Thoracic aorta (tissue), 2 donors: ENCODE measurements at regions not wholly inside any gene's neighbourhood (a gene's known extent, or its start where the extent isn't known, plus 50 kb on each side); places are given as distances from the start of the nearest gene placed in this dataset.

ENCODE experiments used
- ATAC-seq: fragments of 150-250 bp; one replicate; pipeline ENCODE4 v1.8.0; 2017; ENCODE audit warnings: low read depth; ENCODE audit not compliant: insufficient number of reproducible peaks, low FRiP score
- DNase-seq: peaks from one replicate; pipeline ENCODE4 v3.0.0-alpha.2; 2020; ENCODE audit warnings: low spot score
- H3K27ac ChIP-seq, 2 donors: fragments of 200-600 bp; sonication (generic); 1 replicate in 1 of 2; 2 replicates in 1 of 2; pipeline ENCODE4 v1.5.1; 2016; ENCODE audit warnings: mild to moderate bottlenecking in 2 of 2, moderate library complexity in 2 of 2
- H3K27me3 ChIP-seq: fragments of 200-600 bp; sonication (generic); replicated peaks from 2 replicates; pipeline ENCODE4 v1.6.0; 2016; ENCODE audit warnings: mild to moderate bottlenecking; ENCODE audit not compliant: insufficient read depth
- H3K36me3 ChIP-seq: fragments of 200-600 bp; sonication (generic); one replicate; pipeline ENCODE4 v1.5.1; 2016
- H3K4me1 ChIP-seq, 2 donors: fragments of 200-600 bp; sonication (generic); 1 replicate in 1 of 2; 2 replicates in 1 of 2; pipeline versions ENCODE4 v1.5.1 to v1.6.0; 2016; ENCODE audit warnings: low read depth in 2 of 2, mild to moderate bottlenecking in 1 of 2; ENCODE audit not compliant: control insufficient read depth in 1 of 2
- H3K4me3 ChIP-seq: fragments of 200-600 bp; sonication (generic); 2 replicates; pipeline ENCODE4 v1.5.1; 2016; ENCODE audit warnings: mild to moderate bottlenecking
- H3K9me3 ChIP-seq: fragments of 200-600 bp; sonication (generic); 2 replicates; pipeline ENCODE4 v1.5.1; 2016
- TF ChIP-seq, protein P1 (sequence below): fragments of 200-600 bp; sonication (generic); IDR thresholded peaks from one replicate; pipeline ENCODE4 v1.5.1; 2019; ENCODE audit warnings: antibody characterized with exemption

DNA sequence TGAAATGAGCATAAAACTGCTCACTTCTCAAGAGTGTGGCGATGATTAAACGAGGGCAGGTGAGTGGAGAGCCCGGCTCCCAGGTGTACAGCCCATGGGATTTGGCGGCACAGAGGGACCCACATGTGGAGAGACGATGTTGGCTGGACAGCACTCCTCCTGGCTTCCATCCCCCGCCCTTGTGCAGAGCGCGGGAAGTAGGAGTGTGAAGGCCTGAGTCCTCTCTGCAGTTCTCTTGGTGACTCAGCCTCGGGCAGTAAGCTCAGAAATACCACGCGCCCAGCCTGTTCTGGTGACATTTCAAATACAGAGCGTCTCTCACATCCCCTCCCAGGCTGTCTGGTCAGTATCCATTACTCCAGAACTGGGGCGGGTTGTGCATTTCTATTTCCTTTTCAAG is 94.2 kb upstream of the SRSF6 start:
- no peak for ATAC-seq
- TF ChIP-seq, protein P1, sequence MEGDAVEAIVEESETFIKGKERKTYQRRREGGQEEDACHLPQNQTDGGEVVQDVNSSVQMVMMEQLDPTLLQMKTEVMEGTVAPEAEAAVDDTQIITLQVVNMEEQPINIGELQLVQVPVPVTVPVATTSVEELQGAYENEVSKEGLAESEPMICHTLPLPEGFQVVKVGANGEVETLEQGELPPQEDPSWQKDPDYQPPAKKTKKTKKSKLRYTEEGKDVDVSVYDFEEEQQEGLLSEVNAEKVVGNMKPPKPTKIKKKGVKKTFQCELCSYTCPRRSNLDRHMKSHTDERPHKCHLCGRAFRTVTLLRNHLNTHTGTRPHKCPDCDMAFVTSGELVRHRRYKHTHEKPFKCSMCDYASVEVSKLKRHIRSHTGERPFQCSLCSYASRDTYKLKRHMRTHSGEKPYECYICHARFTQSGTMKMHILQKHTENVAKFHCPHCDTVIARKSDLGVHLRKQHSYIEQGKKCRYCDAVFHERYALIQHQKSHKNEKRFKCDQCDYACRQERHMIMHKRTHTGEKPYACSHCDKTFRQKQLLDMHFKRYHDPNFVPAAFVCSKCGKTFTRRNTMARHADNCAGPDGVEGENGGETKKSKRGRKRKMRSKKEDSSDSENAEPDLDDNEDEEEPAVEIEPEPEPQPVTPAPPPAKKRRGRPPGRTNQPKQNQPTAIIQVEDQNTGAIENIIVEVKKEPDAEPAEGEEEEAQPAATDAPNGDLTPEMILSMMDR = no peak
- Histone ChIP-seq H3K9me3 (no peaks in the 10 kb centered on the region), H3K27me3 (no peaks in the 10 kb centered on the region), H3K4me1 (no peaks in the 10 kb centered on the region), H3K36me3 (no peaks in the 10 kb centered on the region), H3K27ac (no peak overlapping the region), H3K4me3 (no peak overlapping the region)
- no peak for DNase-seq

DNA sequence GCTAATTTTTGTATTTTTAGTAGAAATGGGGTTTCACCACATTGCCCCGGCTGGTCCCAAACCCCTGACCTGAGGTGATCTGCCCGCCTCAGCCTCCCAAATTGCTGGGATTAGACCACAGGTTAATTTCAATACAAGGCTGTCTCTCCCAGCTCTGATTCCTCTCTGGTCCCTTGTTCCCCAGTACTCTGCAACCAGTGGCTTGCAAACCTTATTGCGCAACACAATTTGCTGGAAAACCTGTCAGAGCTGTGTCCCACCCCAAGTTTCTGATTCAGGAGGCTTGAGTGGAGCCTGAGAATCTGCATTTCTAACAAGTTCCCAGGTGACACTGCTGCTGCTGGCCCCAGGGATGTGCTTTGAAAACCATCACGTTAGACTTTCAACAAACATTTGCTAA is 96.2 kb upstream of the SRSF6 start:
- ATAC-seq = no peak
- Histone ChIP-seq H3K4me1 (no peaks in the 10 kb centered on the region), H3K4me3 (no peak overlapping the region), H3K27me3 (no peaks in the 10 kb centered on the region), H3K36me3 (no peaks in the 10 kb centered on the region), H3K27ac (no peak overlapping the region), H3K9me3 (no peaks in the 10 kb centered on the region)
- no peak for DNase-seq
- TF ChIP-seq, protein P1 = no peak

DNA sequence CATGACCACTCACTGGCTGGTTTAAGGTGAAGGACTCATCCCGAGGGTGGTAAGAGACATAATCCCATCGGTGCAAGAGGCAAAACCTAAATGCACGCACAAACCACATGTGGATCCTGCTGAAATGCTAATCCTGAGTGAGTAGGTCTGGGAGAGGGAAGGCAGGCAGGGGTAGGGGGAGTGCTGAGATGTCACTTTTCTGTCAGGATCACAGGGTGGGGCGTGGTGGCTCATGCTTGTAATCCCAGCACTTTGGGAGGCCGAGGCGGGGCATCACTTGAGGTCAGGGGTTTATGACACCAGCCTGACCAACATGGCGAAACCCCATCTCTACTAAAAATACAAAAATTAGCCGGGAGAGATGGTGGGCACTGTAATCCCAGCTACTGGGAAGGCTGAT is 97.7 kb upstream of the SRSF6 start:
- Histone ChIP-seq H3K27me3 (no peaks in the 10 kb centered on the region), H3K4me3 (no peak overlapping the region), H3K4me1 (no peaks in the 10 kb centered on the region), H3K27ac (no peak overlapping the region), H3K9me3 (no peaks in the 10 kb centered on the region), H3K36me3 (no peaks in the 10 kb centered on the region)
- DNase-seq (no peak), ATAC-seq (no peak)
- TF ChIP-seq, protein P1 = no peak

DNA sequence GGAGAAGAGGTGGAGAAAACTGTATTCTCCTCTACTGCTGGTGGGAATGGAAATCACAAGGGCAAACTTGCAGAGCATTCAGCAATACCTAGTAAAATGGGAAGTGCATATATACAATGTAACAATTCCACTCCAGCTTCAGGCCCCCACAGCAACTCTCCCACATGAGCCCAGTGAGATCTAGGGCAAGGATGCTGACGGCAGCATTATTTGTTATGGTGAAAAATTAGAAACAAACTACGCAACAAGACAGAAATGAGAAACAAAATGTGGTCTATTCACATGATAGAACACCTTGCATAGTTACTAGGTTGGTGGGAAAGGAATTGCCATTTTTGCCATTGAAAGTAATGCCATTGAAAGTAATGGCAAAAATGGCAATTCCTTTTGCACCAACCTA is 98.9 kb upstream of the SRSF6 start:
- ATAC-seq = no peak
- H3K4me3 ChIP-seq = no peak overlapping the region
- H3K36me3 ChIP-seq = no peaks in the 10 kb centered on the region
- H3K9me3 ChIP-seq = no peaks in the 10 kb centered on the region
- TF ChIP-seq, protein P1 = no peak
- no peaks in the 10 kb centered on the region for H3K4me1 ChIP-seq
- H3K27ac ChIP-seq = no peak overlapping the region
- no peaks in the 10 kb centered on the region for H3K27me3 ChIP-seq
- DNase-seq = no peak

DNA sequence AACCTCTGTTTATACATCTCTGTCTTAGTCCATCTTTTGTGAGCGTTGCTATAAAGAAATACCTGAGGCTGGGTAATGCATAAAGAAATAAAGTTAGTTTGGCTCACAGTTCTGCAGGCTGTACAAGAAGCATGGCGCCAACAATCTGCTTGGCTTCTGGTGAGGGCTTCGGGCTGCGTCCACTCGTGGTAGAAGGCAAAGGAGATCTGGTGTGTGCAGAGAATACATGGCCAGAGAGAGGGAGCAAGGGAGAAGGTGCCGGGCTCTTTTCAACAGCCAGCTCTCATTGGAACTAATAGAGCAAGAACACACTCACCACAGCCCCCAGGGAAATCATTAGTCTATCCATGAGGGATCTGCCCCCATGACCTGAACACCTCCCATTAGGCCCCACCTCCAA is 100.3 kb upstream of the SRSF6 start:
- H3K4me1 ChIP-seq = no peaks in the 10 kb centered on the region
- no peaks in the 10 kb centered on the region for H3K9me3 ChIP-seq
- DNase-seq (no peak), ATAC-seq (no peak)
- H3K27me3 ChIP-seq = no peaks in the 10 kb centered on the region
- TF ChIP-seq, protein P1 = no peak
- H3K4me3 ChIP-seq = no peak overlapping the region
- H3K27ac ChIP-seq = no peak overlapping the region
- no peaks in the 10 kb centered on the region for H3K36me3 ChIP-seq
